ENCODE measurements at regions not wholly inside any gene's neighbourhood (a gene's known extent, or its start where the extent isn't known, plus 50 kb on each side); places are given as distances from the start of the nearest gene placed in this dataset.

DNA sequence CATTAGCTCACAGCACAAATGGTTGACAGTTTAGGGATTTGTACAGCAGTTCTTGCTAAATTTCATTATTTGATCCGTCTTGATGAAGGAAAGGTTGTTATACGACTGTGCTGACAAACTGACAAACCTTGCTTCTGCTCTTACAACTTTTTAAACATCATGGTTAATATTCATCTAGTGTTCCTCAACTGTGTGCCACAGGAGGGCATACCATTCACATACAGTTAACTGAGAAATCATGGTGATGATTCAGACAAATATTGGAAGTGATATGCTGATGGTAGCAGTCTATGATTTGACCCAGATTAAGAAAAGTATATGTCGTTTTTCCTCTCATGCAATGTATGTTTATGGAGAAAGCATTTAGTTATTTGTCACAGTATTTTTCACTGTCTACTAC is 129.8 kb upstream of the FSIP2 start:
- ATAC-seq (no peak), DNase-seq (no peak)
- H3K36me3 Mint-ChIP-seq (ENCODE audit: low read depth) = no peaks in the 10 kb centered on the region
- H3K4me3 Mint-ChIP-seq = no peak overlapping the region
- no peak overlapping the region for H3K27ac Mint-ChIP-seq
- no peaks in the 10 kb centered on the region for H3K9me3 Mint-ChIP-seq
- H3K4me1 Mint-ChIP-seq = no peaks in the 10 kb centered on the region
- H3K27me3 Mint-ChIP-seq = no peaks in the 10 kb centered on the region

- Mint-ChIP-seq H3K27ac (no peak overlapping the region), H3K4me1 (no peaks in the 10 kb centered on the region), H3K36me3 (ENCODE audit: low read depth) (no peaks in the 10 kb centered on the region), H3K4me3 (no peak overlapping the region), H3K27me3 (no peaks in the 10 kb centered on the region), H3K9me3 (no peaks in the 10 kb centered on the region)
- no peak for DNase-seq
- no peak for ATAC-seq
These were observed 128.3 kb upstream of the FSIP2 start for GRCh38 chr2:185610301-185610700.

DNA sequence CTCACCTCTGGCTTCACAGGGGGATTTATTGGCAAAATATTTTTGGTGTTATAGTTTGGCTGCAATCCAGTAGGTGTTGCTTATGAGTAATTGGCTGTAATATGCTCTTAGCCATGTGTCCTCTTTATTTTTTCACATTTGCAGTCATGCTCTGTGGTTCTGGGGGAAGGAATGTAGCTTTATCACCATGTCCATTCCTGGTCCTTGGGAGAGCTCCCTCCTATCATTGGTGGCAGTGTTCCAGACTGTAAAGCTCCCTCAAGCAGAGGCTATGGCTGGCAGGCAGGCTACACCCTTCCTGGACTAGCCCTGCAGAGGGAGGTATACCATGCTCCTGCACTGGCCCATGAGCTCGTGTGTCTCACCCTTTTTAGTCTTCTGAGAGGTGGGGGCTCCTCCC is 120.0 kb upstream of the FSIP2 start:
- no peaks in the 10 kb centered on the region for H3K4me1 Mint-ChIP-seq

DNA sequence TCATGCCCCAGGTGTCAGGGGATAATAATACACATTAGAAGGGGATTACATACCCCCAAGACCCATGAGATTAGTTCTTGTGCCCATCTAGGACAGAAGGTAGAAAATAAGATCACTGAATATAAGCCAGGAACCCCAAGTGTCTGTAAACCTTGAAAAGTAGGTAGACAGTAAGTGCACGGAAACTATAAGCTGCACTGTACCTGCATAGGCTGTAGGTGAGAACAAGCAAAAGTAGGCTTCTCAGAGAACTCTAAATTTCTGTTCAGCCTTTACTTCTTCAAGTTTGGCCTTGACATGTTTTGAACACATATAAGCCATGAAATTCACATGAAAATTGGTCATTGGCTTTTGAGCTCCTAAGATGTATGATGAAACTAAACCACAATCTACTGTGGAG is 113.0 kb upstream of the FSIP2 start:
- H3K36me3 Mint-ChIP-seq (ENCODE audit: low read depth) = no peaks in the 10 kb centered on the region
- no peak overlapping the region for H3K27ac Mint-ChIP-seq
- DNase-seq (no peak), ATAC-seq (no peak)
- no peak overlapping the region for H3K4me3 Mint-ChIP-seq
- H3K9me3 Mint-ChIP-seq = peaks cover 5% of the 10 kb centered on the region
- H3K27me3 Mint-ChIP-seq = no peaks in the 10 kb centered on the region
- H3K4me1 Mint-ChIP-seq = no peaks in the 10 kb centered on the region

More for the DNA sequence above, 120.0 kb upstream of the FSIP2 start:
- ATAC-seq (no peak), DNase-seq (no peak)
- Mint-ChIP-seq H3K27ac (no peak overlapping the region), H3K4me3 (no peak overlapping the region), H3K36me3 (ENCODE audit: low read depth) (no peaks in the 10 kb centered on the region), H3K9me3 (peaks cover 18% of the 10 kb centered on the region), H3K27me3 (no peaks in the 10 kb centered on the region)

- Mint-ChIP-seq H3K36me3 (ENCODE audit: low read depth) (no peaks in the 10 kb centered on the region), H3K4me3 (no peak overlapping the region)
- ATAC-seq = no peak
These were observed 109.6 kb upstream of the FSIP2 start for GRCh38 chr2:185628985-185629384.

DNA sequence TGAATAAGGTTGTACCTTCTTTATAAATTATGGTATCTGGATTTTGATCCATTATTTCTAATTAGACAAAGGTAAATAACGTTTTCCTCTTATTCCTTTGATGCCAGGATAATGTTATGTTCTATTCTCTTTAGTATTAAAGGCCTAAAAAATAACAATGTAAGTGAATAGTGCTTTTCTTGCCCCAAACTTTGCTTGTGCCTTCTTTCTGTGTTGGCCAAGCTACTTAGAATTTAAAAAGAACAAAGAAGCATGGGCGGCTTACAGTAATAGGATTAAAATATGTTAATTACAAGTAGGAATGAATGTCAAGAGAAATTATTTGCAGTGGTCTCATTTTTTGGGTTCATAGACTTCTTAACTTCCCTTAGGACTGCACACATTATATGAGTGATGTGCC is 105.0 kb upstream of the FSIP2 start:
- no peaks in the 10 kb centered on the region for H3K27me3 Mint-ChIP-seq
- H3K27ac Mint-ChIP-seq = no peak overlapping the region
- H3K4me3 Mint-ChIP-seq = no peak overlapping the region
- no peaks in the 10 kb centered on the region for H3K4me1 Mint-ChIP-seq
- ATAC-seq (no peak), DNase-seq (no peak)
- H3K9me3 Mint-ChIP-seq = no peaks in the 10 kb centered on the region
- no peaks in the 10 kb centered on the region for H3K36me3 Mint-ChIP-seq (ENCODE audit: low read depth)

More at GRCh38 chr2:185628985-185629384, 109.6 kb upstream of the FSIP2 start:
- Mint-ChIP-seq H3K27me3 (no peaks in the 10 kb centered on the region), H3K4me1 (no peaks in the 10 kb centered on the region), H3K9me3 (peaks cover 5% of the 10 kb centered on the region), H3K27ac (no peak overlapping the region)
- DNase-seq = no peak

DNA sequence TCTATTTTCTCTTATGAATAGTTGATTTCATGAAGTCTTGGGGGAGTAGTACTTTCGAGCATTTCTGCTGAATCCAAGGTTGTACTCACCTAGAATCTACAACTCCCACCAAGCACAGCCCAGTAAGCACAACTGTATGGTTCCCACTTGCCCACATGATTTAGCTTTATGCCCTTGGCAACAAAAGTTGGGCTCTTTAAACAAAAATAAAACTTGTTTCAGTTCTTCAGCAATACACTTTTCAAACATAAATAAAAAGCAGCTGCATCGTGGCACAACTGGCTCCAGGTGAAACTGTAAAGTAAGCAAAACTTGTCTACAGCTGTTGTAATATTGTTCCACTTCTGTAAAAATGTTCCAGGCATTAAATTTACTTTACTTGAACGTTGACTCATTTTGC is 99.8 kb upstream of the FSIP2 start:
- Mint-ChIP-seq H3K4me1 (no peaks in the 10 kb centered on the region), H3K36me3 (ENCODE audit: low read depth) (no peaks in the 10 kb centered on the region), H3K4me3 (no peak overlapping the region), H3K27ac (no peak overlapping the region), H3K9me3 (no peaks in the 10 kb centered on the region), H3K27me3 (no peaks in the 10 kb centered on the region)
- no peak for ATAC-seq
- no peak for DNase-seq

- ATAC-seq (no peak), DNase-seq (no peak)
- Mint-ChIP-seq H3K4me1 (no peaks in the 10 kb centered on the region), H3K9me3 (no peaks in the 10 kb centered on the region), H3K36me3 (ENCODE audit: low read depth) (no peaks in the 10 kb centered on the region), H3K27ac (no peak overlapping the region), H3K27me3 (no peaks in the 10 kb centered on the region), H3K4me3 (no peak overlapping the region)
These were observed 98.0 kb upstream of the FSIP2 start for GRCh38 chr2:185640588-185640987.

GRCh38 chr2:185643434-185643833 is 95.2 kb upstream of the FSIP2 start:
- H3K36me3 Mint-ChIP-seq (ENCODE audit: low read depth) = no peaks in the 10 kb centered on the region
- no peaks in the 10 kb centered on the region for H3K9me3 Mint-ChIP-seq
- DNase-seq = no peak
- no peaks in the 10 kb centered on the region for H3K27me3 Mint-ChIP-seq
- no peaks in the 10 kb centered on the region for H3K4me1 Mint-ChIP-seq
- H3K4me3 Mint-ChIP-seq = no peak overlapping the region
- ATAC-seq = no peak
- H3K27ac Mint-ChIP-seq = no peak overlapping the region

GRCh38 chr2:185644828-185645227 is 93.8 kb upstream of the FSIP2 start:
- Mint-ChIP-seq H3K36me3 (ENCODE audit: low read depth) (no peaks in the 10 kb centered on the region), H3K4me1 (no peaks in the 10 kb centered on the region), H3K9me3 (no peaks in the 10 kb centered on the region), H3K4me3 (no peak overlapping the region), H3K27me3 (no peaks in the 10 kb centered on the region), H3K27ac (no peak overlapping the region)
- DNase-seq (no peak), ATAC-seq (no peak)

DNA sequence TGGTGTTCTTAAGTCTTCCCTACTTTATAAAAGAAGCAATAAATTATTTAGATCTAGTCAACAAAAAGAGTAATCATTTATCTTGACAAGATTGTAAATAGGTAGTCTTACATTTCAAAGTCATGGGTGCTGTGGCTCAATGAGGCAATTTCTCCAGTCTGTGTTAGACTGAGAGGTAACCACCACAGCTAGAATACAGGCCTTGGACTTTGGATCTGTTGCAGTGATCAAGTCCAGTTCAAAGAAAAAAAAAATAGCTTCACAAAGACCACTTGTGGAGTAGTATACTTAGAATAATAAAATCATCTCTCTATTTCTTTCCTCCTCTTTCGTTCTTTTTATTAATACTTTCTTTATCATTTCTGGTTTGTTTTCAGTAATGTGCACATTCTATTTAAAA is 93.1 kb upstream of the FSIP2 start:
- ATAC-seq = no peak
- H3K4me3 Mint-ChIP-seq = no peak overlapping the region

GRCh38 chr2:185658750-185659149 is 79.9 kb upstream of the FSIP2 start:
- Mint-ChIP-seq H3K27ac (no peak overlapping the region), H3K36me3 (ENCODE audit: low read depth) (no peaks in the 10 kb centered on the region), H3K9me3 (no peaks in the 10 kb centered on the region), H3K4me1 (no peaks in the 10 kb centered on the region), H3K4me3 (no peak overlapping the region), H3K27me3 (no peaks in the 10 kb centered on the region)
- DNase-seq (no peak), ATAC-seq (no peak)

More for the DNA sequence above, 93.1 kb upstream of the FSIP2 start:
- H3K36me3 Mint-ChIP-seq (ENCODE audit: low read depth) = no peaks in the 10 kb centered on the region
- H3K4me1 Mint-ChIP-seq = no peaks in the 10 kb centered on the region
- no peaks in the 10 kb centered on the region for H3K27me3 Mint-ChIP-seq
- no peak overlapping the region for H3K27ac Mint-ChIP-seq
- no peak for DNase-seq
- H3K9me3 Mint-ChIP-seq = no peaks in the 10 kb centered on the region

- H3K36me3 Mint-ChIP-seq (ENCODE audit: low read depth) = no peaks in the 10 kb centered on the region
These were observed 74.8 kb upstream of the FSIP2 start for GRCh38 chr2:185663811-185664210.

DNA sequence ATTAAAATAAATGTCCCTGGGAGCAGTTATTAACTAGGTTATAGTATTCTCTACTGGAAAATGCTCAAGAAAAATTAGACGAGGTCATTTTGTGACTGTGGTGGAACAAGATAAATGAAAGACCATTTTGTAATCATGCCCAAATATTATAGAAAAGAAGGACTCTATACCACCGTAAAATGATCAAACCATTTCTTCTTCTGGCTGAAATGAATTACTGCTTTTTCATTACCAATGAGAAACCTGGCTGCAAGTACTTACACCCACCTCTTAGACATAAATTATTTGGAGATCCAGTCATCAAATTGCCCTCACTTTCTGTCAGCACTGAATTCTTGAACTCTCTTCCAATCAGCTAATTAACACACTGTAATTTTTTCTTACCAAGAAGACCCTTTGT is 74.2 kb upstream of the FSIP2 start:
- Mint-ChIP-seq H3K4me1 (no peaks in the 10 kb centered on the region), H3K27ac (no peak overlapping the region), H3K27me3 (no peaks in the 10 kb centered on the region), H3K36me3 (ENCODE audit: low read depth) (no peaks in the 10 kb centered on the region), H3K9me3 (no peaks in the 10 kb centered on the region), H3K4me3 (no peak overlapping the region)
- DNase-seq = no peak
- ATAC-seq = no peak

More at GRCh38 chr2:185663811-185664210, 74.8 kb upstream of the FSIP2 start:
- Mint-ChIP-seq H3K27me3 (no peaks in the 10 kb centered on the region), H3K27ac (no peak overlapping the region), H3K4me1 (no peaks in the 10 kb centered on the region), H3K4me3 (no peak overlapping the region), H3K9me3 (no peaks in the 10 kb centered on the region)
- no peak for DNase-seq
- no peak for ATAC-seq

DNA sequence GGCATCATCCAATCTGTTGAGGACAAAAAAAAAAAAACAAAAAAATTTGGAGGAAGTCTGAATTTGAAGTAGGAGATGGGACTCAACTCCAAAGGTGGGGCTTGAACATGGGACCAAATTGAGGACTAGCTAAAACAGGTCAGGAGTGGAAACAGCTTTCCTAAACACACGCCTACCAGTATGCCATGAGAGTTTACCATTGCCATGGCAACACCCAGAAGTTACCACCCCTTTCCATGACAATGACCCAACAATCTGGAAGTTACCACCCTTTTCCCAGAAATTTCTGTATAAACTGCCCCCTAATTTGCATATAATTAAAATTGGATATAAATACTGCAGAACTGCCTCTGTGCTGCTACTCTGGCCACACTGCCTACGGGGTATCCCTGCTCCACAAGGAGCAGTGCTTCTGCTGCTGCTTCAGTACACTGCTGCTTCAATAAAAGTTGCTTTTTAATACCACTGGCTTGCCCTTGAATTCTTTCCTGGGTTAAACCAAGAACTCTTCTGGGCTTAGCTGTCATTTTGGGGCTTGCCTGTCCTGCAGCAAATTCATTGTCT is 73.3 kb upstream of the FSIP2 start:
- no peaks in the 10 kb centered on the region for H3K27me3 Mint-ChIP-seq
- DNase-seq (no peak), ATAC-seq (no peak)
- no peak overlapping the region for H3K27ac Mint-ChIP-seq
- H3K36me3 Mint-ChIP-seq (ENCODE audit: low read depth) = no peaks in the 10 kb centered on the region
- no peaks in the 10 kb centered on the region for H3K9me3 Mint-ChIP-seq
- no peaks in the 10 kb centered on the region for H3K4me1 Mint-ChIP-seq
- H3K4me3 Mint-ChIP-seq = no peak overlapping the region

DNA sequence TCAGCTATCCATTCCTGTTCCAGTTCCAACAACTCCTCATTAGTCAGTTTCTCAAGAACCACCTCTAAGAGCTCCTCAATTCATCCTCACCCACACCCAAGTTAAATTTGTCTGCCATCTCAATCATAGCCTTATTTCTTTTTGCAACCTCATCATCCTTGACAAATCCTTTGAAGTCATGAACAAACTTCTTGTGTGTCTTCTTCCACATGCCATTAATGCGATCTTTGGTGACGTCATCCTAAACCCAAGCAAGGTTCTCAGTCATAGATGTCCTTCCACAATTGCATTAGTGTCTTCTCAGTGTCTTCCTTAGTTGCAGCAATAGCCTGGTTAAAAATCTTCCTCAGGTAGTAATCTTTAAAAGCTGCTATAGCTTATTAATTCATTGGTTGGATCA is 71.2 kb upstream of the FSIP2 start:
- H3K4me3 Mint-ChIP-seq = no peak overlapping the region

More for the DNA sequence above, 71.2 kb upstream of the FSIP2 start:
- H3K27me3 Mint-ChIP-seq = no peaks in the 10 kb centered on the region
- H3K4me1 Mint-ChIP-seq = no peaks in the 10 kb centered on the region
- ATAC-seq (no peak), DNase-seq (no peak)
- no peaks in the 10 kb centered on the region for H3K9me3 Mint-ChIP-seq
- no peaks in the 10 kb centered on the region for H3K36me3 Mint-ChIP-seq (ENCODE audit: low read depth)
- H3K27ac Mint-ChIP-seq = no peak overlapping the region

All from activated naive CD8-positive, alpha-beta T cell treated with anti-CD3 and anti-CD28 coated beads, Interleukin-2, amount 50 U/mL, for 24 hours (primary cell).